Stimulated activated CD4-positive, alpha-beta T cell treated with anti-CD3 and anti-CD28 coated beads, Interleukin-1b, Interleukin-23, amount 100 ng/mL, for 4 hours (primary cell): ENCODE measurements at regions not wholly inside any gene's neighbourhood (a gene's known extent, or its start where the extent isn't known, plus 50 kb on each side); places are given as distances from the start of the nearest gene placed in this dataset.
"Not testable (repeated sequence)": the region's sequence is repeated elsewhere in the genome, so short reads cannot be mapped to it uniquely, and the experiment has no call there.

Experiments
- DNase-seq, 2 donors: peaks; one replicate each; pipeline ENCODE4 v3.0.0-alpha.2; 2020; ENCODE audit warnings: low read depth in 2 of 2

- DNase-seq = no peak
These were observed 100.8 kb downstream of the RRAGC start for GRCh38 chr1:38758820-38759219.

- DNase-seq = no peak
These were observed 112.5 kb downstream of the RRAGC start for GRCh38 chr1:38746941-38747600.

DNA sequence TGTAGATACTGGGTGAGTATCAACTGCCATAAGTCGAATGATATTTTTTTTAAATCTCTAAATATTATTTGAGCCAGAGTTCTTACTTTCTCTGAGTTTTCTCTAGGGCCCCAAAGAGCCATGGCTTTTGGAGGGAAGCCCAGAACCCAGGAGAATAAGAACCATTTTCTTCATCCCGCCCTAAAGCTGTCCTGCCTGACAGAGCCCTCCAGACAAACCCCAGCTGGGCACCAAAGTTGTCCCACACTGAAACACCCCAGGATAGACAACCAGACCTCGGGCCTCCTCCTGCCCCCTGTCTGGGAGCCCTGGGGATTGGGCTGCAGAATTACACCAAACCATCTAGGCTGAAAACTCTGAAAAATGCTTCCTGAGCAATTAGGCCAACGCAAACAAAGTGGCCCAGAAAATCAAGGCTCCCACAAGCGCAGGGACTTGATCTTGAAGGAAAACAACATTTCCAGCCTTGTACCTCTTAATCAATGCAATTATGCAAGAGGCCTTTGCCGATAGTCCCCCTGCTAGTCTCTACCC lies 113.1 kb downstream of the RRAGC start:
- no peak for DNase-seq

- no peak for DNase-seq
These were observed 113.8 kb downstream of the RRAGC start for GRCh38 chr1:38745476-38746401.

- DNase-seq = no peak
These were observed 114.9 kb downstream of the RRAGC start for GRCh38 chr1:38744452-38745350.

DNA sequence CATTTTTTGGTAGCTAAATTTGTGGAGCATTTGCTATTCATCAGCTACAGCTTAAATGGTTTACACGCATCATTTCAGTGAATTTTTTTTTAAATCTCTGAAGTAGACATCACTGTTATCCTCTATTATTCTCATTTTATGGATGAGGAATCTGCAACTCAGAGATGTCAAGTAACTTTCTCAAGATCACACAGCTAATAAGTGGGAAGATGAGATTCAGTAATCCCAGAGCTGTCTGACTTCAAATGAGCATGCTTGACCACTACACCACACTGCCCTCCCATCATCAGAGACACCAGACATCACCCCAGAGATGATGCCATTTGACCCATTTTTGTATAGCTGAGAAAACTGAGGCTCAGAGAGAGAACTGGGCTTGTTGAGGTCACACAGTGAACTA lies 116.4 kb downstream of the RRAGC start:
- no peak for DNase-seq

DNA sequence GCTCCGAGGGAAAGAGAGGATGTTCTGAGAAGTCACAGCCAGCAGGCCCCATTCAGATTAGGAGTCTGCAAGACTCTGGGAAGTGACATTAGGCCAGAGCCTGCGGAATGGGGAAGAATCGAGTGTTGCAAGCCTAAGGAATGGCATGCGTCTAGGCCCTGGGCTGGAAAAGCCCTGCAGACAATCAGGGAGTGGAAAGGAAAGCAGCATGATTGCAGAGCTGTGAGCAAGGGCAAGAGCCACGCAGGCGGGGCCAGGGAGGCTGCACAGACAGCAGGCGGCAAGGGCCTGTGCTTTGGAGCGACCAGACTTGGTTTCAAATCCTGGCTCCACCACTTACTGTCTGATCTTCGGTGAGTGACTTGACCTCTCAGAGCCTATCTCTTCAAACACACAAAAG lies 118.2 kb downstream of the RRAGC start:
- no peak for DNase-seq

GRCh38 chr1:38740487-38740886 lies 119.1 kb downstream of the RRAGC start:
- no peak for DNase-seq

GRCh38 chr1:38738207-38738606 lies 121.4 kb downstream of the RRAGC start:
- DNase-seq = no peak

DNA sequence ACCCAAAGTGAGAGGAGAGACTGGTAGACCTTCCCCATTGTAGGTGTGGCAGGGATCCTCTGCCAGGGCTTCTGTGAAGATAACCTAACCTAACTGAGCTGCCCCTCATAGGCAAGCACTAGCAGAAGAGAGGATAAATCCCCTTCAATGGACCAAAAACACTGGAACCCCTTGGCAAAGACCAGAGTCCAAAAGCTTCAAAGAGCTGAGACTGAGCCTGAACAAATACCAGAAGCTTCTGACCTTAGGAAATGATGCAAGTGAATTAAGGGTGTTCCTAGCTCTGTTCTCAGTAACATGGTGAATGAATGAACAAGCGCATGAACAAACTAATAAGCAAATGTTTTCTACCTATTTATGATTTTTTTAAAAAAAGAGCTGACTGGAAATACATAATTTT lies 123.2 kb downstream of the RRAGC start:
- DNase-seq = no peak

DNA sequence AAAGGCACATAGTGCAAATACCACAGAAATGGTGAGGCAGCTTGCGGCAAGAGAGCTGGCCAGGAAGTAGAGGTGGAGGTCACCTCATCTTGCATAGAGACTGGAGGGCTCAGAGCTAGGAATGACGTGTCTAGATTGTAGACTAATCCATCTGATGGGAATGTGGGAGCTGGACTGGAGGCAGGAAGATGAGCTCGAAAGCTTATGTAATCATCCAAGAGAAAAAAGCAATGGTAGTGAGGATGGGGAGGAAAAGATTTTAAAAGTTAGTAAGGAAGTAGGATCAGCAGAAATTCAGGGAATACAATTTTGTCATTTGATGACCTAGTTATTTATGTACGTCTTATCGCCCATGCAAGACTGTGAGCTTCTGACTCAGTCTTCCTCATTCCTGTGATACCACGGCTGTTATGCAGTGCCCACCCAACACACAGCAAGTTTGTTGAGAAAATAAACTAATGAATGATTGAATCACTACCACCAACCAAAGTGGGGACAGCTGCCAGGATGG lies 123.9 kb downstream of the RRAGC start:
- no peak for DNase-seq

DNA sequence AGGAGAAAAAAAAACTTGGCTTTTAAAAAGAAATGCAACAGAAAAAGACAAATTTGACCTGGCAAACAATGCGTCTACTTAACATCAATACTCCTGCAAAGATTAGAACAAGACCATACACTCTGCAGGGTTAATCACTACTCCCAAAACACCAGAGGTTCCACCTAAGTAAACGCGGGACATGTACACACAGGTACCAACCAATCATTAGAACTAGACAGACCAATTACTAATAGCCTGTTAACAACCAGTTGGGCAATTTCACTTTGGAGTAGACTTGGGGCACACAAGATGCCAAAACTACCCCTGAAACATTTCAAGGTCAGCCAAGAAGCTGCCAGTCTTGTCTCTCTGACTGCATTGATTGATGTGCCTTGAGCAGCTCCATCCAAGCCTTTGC lies 125.8 kb downstream of the RRAGC start:
- DNase-seq = no peak

DNA sequence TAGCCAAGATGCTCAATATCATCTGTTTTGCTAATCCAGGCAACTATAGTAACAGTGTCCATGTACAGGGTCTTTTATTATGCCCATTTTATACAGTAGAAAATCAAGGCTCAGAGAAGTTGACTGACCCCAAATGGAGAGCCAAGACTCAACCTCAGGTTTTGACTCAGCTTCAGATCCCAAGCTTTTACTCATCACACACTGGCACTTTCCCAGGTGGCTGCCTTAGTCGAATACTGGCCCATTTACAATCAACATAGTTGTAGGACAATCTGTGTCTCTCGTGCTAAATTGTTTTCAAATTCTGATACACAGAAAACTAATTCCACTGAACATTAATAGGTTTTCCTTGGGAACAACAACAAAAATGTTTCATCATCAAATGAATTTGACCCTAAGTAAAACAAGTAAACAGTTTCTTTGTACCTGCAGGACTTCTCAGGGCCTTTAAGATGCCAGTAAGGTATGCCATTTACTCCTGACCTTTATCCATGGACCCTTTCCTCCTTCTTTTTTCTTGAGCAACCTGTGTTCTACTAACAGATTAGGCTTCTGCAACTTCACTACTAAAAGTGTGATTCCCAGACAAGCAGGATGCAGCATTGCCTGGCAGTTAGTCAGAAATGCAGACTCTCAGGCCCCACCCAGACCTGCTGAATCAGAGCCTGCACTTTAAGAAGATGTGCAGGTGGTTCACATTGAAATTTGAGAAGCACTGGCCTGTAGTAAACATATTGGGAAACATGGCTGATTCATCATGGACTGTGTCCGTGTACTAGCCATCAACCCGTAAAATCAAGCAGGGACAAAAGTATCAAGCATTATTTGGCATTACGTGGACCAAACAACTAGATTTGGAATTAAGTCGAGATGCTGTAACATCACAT lies 128.8 kb downstream of the RRAGC start:
- no peak for DNase-seq

- DNase-seq = no peak
These were observed 131.0 kb downstream of the RRAGC start for GRCh38 chr1:38728585-38728908.

DNA sequence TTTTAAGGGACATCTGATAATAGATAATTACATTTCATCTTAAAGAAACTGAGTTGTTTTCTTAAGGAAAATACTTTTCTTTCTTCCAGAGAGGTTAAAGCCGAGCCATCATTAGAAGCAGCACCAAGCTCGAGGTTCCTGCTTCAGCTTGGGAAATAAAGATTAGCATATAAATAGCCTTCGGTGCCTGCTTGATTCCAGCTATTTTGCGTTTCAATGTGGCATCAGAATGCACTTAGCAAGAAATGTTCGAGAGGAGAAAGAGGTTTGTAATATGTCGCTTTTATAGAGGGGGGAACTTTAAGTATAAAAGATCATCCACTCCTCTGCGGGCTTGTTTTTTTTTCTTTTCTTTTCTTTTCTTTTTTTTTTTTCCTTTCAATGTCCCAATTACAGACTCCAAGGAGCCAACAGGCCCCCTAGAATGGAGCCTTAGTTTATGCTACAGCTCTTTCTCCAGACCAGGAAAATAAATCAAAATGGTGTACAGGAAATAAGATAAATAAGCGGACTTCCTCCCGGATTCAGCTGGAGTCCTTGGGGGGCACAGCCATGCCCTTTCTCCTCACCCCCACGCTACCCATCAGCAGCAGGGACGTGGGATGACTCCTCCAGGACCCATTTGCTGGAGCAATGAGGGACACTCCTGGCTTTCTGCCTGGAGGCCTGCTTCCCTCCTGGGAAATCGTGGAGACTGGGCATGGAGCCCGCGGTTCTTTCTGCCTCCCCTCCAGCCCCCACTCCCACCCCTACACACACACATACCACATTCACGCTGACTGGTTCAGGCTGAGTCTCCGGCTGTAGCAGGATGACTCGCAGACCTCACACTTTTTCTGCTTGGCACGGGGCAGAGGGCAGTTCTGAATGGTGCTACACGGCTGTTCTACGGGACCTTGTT lies 131.6 kb downstream of the RRAGC start:
- DNase-seq = no peak

DNA sequence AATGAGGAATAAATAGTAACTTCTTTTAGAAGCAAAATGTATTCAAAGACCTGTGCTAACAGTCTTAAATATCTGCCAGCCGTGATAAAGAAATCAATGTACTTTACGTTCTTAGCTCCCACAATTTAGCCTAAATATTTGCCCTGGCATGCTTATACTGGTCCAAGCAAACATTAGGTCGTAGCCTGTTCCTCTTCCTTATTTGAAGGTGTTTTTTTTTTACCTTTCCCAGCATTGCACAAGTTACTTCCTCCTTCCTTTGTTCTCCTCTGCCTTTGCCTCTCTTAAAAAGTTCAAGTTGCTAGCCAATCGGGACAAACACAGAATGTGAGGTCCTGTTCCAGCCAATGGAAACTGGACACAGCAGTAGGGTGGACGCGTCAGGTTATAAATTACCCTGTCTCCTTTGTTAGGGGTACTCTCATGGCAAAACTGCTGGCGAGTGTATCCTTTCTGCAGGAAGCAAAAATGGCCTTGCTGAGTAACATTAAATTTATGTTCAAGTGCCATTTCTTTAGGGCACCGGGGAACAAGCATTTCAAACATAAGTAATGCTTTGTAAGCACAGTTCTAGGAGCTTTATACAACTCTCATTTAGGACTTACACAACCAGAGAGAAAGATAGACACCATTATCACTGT lies 134.1 kb downstream of the RRAGC start:
- not testable (repeated sequence) for DNase-seq

DNA sequence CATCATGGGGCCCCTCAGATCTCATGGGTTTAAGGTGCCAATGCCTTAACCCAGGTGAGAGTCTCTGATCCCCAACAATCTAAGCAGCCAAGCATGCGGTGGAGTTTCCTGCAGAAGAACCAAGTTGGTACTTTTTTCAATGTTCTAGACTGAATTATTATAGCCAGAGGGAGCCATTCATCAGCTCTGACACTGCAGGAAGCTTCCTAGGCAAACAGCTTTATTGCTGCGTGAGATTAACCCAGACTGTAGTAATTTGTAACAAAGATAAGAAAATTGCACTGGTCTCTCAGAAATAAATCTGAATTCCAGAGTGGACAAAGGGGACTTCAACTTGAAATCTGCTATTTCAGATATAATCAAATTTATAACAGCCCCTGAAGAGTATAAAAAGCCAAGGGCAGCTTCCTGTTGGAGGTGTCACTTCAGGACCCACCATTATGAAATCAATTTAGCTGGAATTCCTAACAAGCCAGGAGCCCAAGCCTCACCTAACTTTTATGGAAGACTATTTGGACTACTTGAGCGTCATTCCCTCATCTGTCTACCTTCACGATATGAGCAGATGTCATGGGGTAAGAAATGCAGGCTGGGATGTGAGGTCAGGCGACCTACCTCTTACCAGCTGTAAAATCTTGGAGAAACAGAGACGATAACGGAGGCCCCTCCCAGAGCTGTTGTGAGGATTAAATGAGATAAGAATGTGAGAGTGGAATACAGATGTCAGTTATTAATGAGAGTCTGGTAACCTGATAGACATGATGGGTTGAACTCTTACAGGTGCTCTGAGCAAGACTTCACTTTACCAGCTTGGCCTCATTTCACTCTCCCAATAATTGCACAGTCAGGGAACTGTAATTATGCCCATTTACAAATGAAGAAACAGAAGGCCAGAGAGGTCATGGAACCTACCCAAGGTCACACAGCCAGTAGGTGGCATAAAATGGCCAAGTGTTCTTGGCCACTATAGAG lies 135.1 kb downstream of the RRAGC start:
- DNase-seq = no peak

- no peak for DNase-seq
These were observed 137.8 kb downstream of the RRAGC start for GRCh38 chr1:38721816-38722215.
